ENCODE measurements at regions not wholly inside any gene's neighbourhood (a gene's known extent, or its start where the extent isn't known, plus 50 kb on each side); places are given as distances from the start of the nearest gene placed in this dataset.

GRCh38 chr14:34241185-34241711 is 220.8 kb downstream of the SPTSSA start:
- H3K79me2 ChIP-seq (replicated peaks; ENCODE audit: insufficient read depth, low read length), result no peaks in the 10 kb centered on the region
- H3K4me3 ChIP-seq (ENCODE audit: low read length), result no peak overlapping the region
- no peak overlapping the region for H3K9ac ChIP-seq (ENCODE audit: low read length)
- H4K20me1 ChIP-seq (ENCODE audit: insufficient read depth), result no peaks in the 10 kb centered on the region
- H3K27ac ChIP-seq (ENCODE audit: low read length), result no peak overlapping the region
- H3K9me3 ChIP-seq (ENCODE audit: low read length), result no peaks in the 10 kb centered on the region
- no peaks in the 10 kb centered on the region for H3F3A ChIP-seq (ENCODE audit: insufficient read depth, low read length, poor library complexity, severe bottlenecking)
- TF ChIP-seq EZH2 (IDR thresholded peaks at IDR 0.05; ENCODE audit: borderline replicate concordance, insufficient read depth, low read length, poor library complexity, severe bottlenecking) (no peak), CTCF (IDR thresholded peaks at IDR 0.05; ENCODE audit: poor library complexity, severe bottlenecking) (no peak), RAD21 (conservative IDR thresholded peaks at IDR 0.05) (no peak), EP300 (conservative IDR thresholded peaks at IDR 0.05; ENCODE audit: poor library complexity, severe bottlenecking) (no peak), SMC3 (conservative IDR thresholded peaks at IDR 0.05; ENCODE audit: poor library complexity) (no peak), POLR2AphosphoS5 (IDR thresholded peaks at IDR 0.05) (no peak), TAF1 (IDR thresholded peaks at IDR 0.05; ENCODE audit: low read depth) (no peak), MXI1 (conservative IDR thresholded peaks at IDR 0.05; ENCODE audit: poor library complexity, severe bottlenecking) (no peak)
- TF ChIP-seq, protein P1, sequence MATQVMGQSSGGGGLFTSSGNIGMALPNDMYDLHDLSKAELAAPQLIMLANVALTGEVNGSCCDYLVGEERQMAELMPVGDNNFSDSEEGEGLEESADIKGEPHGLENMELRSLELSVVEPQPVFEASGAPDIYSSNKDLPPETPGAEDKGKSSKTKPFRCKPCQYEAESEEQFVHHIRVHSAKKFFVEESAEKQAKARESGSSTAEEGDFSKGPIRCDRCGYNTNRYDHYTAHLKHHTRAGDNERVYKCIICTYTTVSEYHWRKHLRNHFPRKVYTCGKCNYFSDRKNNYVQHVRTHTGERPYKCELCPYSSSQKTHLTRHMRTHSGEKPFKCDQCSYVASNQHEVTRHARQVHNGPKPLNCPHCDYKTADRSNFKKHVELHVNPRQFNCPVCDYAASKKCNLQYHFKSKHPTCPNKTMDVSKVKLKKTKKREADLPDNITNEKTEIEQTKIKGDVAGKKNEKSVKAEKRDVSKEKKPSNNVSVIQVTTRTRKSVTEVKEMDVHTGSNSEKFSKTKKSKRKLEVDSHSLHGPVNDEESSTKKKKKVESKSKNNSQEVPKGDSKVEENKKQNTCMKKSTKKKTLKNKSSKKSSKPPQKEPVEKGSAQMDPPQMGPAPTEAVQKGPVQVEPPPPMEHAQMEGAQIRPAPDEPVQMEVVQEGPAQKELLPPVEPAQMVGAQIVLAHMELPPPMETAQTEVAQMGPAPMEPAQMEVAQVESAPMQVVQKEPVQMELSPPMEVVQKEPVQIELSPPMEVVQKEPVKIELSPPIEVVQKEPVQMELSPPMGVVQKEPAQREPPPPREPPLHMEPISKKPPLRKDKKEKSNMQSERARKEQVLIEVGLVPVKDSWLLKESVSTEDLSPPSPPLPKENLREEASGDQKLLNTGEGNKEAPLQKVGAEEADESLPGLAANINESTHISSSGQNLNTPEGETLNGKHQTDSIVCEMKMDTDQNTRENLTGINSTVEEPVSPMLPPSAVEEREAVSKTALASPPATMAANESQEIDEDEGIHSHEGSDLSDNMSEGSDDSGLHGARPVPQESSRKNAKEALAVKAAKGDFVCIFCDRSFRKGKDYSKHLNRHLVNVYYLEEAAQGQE (IDR thresholded peaks at IDR 0.05; ENCODE audit: borderline replicate concordance), result no peak
- no peaks in the 10 kb centered on the region for H3K36me3 ChIP-seq (ENCODE audit: insufficient read depth, low read length)
- H3K9me2 ChIP-seq (ENCODE audit: insufficient read depth, low read length), result no peaks in the 10 kb centered on the region
- H3K4me2 ChIP-seq (ENCODE audit: low read length), result no peak overlapping the region
- no peaks in the 10 kb centered on the region for H3K27me3 ChIP-seq (ENCODE audit: insufficient read depth, low read depth, low read length)
- no peak overlapping the region for H2AFZ ChIP-seq (ENCODE audit: low read depth, low read length)

DNA sequence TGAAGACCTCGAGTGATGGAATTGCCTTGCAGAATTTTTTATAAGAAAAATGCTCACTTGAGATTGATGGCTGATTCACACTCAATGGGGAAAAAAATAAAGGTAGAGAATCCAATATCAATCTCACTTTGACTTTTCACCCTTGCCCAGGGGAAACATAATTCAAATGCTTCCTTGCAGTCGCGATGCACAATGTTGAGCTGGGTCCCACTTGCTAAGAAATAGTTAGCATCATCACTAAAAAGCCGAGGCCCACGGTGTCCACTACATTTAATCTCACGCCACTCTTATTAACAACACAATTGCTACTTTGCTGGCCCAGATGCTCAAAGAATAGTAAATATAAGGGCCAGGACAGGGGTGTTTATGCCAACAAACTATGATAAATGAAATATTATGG is 223.4 kb downstream of the SPTSSA start:
- Histone ChIP-seq H3K9me2 (ENCODE audit: insufficient read depth, low read length) (no peaks in the 10 kb centered on the region), H3K4me3 (ENCODE audit: low read length) (no peak overlapping the region), H4K20me1 (ENCODE audit: insufficient read depth) (no peaks in the 10 kb centered on the region), H3K36me3 (ENCODE audit: insufficient read depth, low read length) (no peaks in the 10 kb centered on the region), H3K4me2 (ENCODE audit: low read length) (no peak overlapping the region), H3F3A (ENCODE audit: insufficient read depth, low read length, poor library complexity, severe bottlenecking) (no peaks in the 10 kb centered on the region), H2AFZ (ENCODE audit: low read depth, low read length) (no peak overlapping the region), H3K79me2 (replicated peaks; ENCODE audit: insufficient read depth, low read length) (no peaks in the 10 kb centered on the region), H3K9me3 (ENCODE audit: low read length) (no peaks in the 10 kb centered on the region), H3K27ac (ENCODE audit: low read length) (no peak overlapping the region), H3K9ac (ENCODE audit: low read length) (no peak overlapping the region), H3K27me3 (ENCODE audit: insufficient read depth, low read depth, low read length) (no peaks in the 10 kb centered on the region)
- TF ChIP-seq POLR2AphosphoS5 (IDR thresholded peaks at IDR 0.05) (no peak), CTCF (IDR thresholded peaks at IDR 0.05; ENCODE audit: poor library complexity, severe bottlenecking) (no peak), EP300 (conservative IDR thresholded peaks at IDR 0.05; ENCODE audit: poor library complexity, severe bottlenecking) (no peak), MXI1 (conservative IDR thresholded peaks at IDR 0.05; ENCODE audit: poor library complexity, severe bottlenecking) (no peak), SMC3 (conservative IDR thresholded peaks at IDR 0.05; ENCODE audit: poor library complexity) (no peak), EZH2 (IDR thresholded peaks at IDR 0.05; ENCODE audit: borderline replicate concordance, insufficient read depth, low read length, poor library complexity, severe bottlenecking) (no peak), TAF1 (IDR thresholded peaks at IDR 0.05; ENCODE audit: low read depth) (no peak), RAD21 (conservative IDR thresholded peaks at IDR 0.05) (no peak)
- TF ChIP-seq, protein P1 (IDR thresholded peaks at IDR 0.05; ENCODE audit: borderline replicate concordance), result no peak
